GM19438 (cell line): ENCODE measurements at regions not wholly inside any gene's neighbourhood (a gene's known extent, or its start where the extent isn't known, plus 50 kb on each side); places are given as distances from the start of the nearest gene placed in this dataset.

ENCODE experiments used
- ATAC-seq: cut with Tn5 transposase; IDR thresholded peaks from one replicate; pipeline ENCODE4 v1.9.1; 2021; ENCODE audit warnings: low read depth; ENCODE audit not compliant: unreplicated experiment

- no peak for ATAC-seq
Measured at GRCh38 chr3:159439346-159439745, 549.3 kb upstream of the IL12A start.

GRCh38 chr3:159441279-159441678, 547.4 kb upstream of the IL12A start:
- no peak for ATAC-seq

- ATAC-seq, result no peak
Measured at GRCh38 chr3:159443266-159443665, 545.4 kb upstream of the IL12A start.

- ATAC-seq, result no peak
Measured at GRCh38 chr3:159447841-159448240, 540.8 kb upstream of the IL12A start.

- no peak for ATAC-seq
Measured at GRCh38 chr3:159448902-159449301, 539.7 kb upstream of the IL12A start.

GRCh38 chr3:159451067-159451466, 537.6 kb upstream of the IL12A start:
- ATAC-seq, result no peak

GRCh38 chr3:159451482-159451881, 537.2 kb upstream of the IL12A start:
- no peak for ATAC-seq

- ATAC-seq, result no peak
Measured at GRCh38 chr3:159453036-159453435, 535.6 kb upstream of the IL12A start.

GRCh38 chr3:159453945-159454344, 534.7 kb upstream of the IL12A start:
- no peak for ATAC-seq

GRCh38 chr3:159455741-159456181, 532.9 kb upstream of the IL12A start:
- ATAC-seq, result no peak

GRCh38 chr3:159458010-159458409, 530.6 kb upstream of the IL12A start:
- ATAC-seq, result no peak

- ATAC-seq, result no peak
Measured at GRCh38 chr3:159458982-159459381, 529.7 kb upstream of the IL12A start.

- no peak for ATAC-seq
Measured at GRCh38 chr3:159472611-159473010, 516.0 kb upstream of the IL12A start.

GRCh38 chr3:159473206-159473605, 515.4 kb upstream of the IL12A start:
- no peak for ATAC-seq

- ATAC-seq, result no peak
Measured at GRCh38 chr3:159480046-159480445, 508.6 kb upstream of the IL12A start.

GRCh38 chr3:159482241-159482993, 506.2 kb upstream of the IL12A start:
- ATAC-seq, result no peak

- ATAC-seq, result no peak
Measured at GRCh38 chr3:159482994-159483367, 505.7 kb upstream of the IL12A start.

- ATAC-seq, result no peak
Measured at GRCh38 chr3:159486580-159486979, 502.1 kb upstream of the IL12A start.

- no peak for ATAC-seq
Measured at GRCh38 chr3:159487304-159487703, 501.3 kb upstream of the IL12A start.

GRCh38 chr3:159488602-159489001, 500.0 kb upstream of the IL12A start:
- ATAC-seq, result no peak

- ATAC-seq, result no peak
Measured at GRCh38 chr3:159497361-159497760, 491.3 kb upstream of the IL12A start.

- ATAC-seq, result no peak
Measured at GRCh38 chr3:159499031-159499793, 489.4 kb upstream of the IL12A start.
